Muscle of leg (tissue), 3 donors: ENCODE measurements at regions not wholly inside any gene's neighbourhood (a gene's known extent, or its start where the extent isn't known, plus 50 kb on each side); places are given as distances from the start of the nearest gene placed in this dataset.
A peak's percentile ranks its signal among the peaks of the same experiment; 100 is the strongest.

Source experiments
- DNase-seq: peaks from one replicate; pipeline ENCODE4 v3.0.0; 2013
- H3K27ac ChIP-seq: one replicate; pipeline ENCODE4 v1.5.1; 2013; ENCODE audit warnings: mild to moderate bottlenecking, low read length, control low read depth
- H3K27me3 ChIP-seq: one replicate; pipeline ENCODE4 v1.6.1; 2013; ENCODE audit warnings: low read length; ENCODE audit not compliant: control insufficient read depth, insufficient read depth
- H3K36me3 ChIP-seq: one replicate; pipeline ENCODE4 v1.6.1; 2013; ENCODE audit warnings: low read length; ENCODE audit not compliant: control insufficient read depth, insufficient read depth
- H3K4me1 ChIP-seq: one replicate; pipeline ENCODE4 v1.6.1; 2013; ENCODE audit warnings: low read length; ENCODE audit not compliant: control insufficient read depth, insufficient read depth
- H3K4me3 ChIP-seq: one replicate; pipeline ENCODE4 v1.5.1; 2013; ENCODE audit warnings: low read length, control low read depth
- H3K9me3 ChIP-seq: replicated peaks from 2 replicates; pipeline ENCODE4 v1.6.1; 2013; ENCODE audit warnings: low read depth, low read length; ENCODE audit not compliant: control insufficient read depth
- WGBS: methylation state at CpG from one replicate; pipeline ENCODE4 v1.1.5; 2013; ENCODE audit warnings: missing lambda C conversion rate; ENCODE audit not compliant: insufficient coverage; 5-methylcytosine and 5-hydroxymethylcytosine counted together

DNA sequence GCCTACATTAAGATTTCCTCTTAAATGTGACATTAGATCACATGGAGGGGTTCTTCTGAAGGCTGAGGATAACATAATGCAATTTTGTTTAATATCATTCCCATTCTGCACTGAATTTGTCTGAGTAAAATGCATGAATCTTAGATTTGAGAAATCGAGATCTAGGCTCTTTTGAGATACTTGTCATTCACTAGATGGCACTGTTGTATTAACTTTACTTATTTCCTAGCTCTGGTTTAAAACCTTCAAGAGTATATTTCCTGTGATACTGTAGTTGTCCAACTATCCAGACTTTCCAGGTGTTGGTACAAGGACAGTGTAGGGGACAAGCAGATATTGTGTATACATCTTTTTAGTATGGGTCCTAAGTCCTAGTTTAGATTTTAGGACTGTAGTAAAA, 91.7 kb upstream of the SEL1L start:
- H3K36me3 ChIP-seq: no peaks in the 10 kb centered on the region
- H3K4me3 ChIP-seq: no peak overlapping the region
- DNase-seq: peak; percentile 71
- H3K27ac ChIP-seq: no peak overlapping the region
- no peaks in the 10 kb centered on the region for H3K27me3 ChIP-seq
- no peaks in the 10 kb centered on the region for H3K4me1 ChIP-seq
- WGBS: no CpG with 5 or more reads among the region's 1 CpG
- H3K9me3 ChIP-seq: no peaks in the 10 kb centered on the region

- Histone ChIP-seq H3K36me3 (no peaks in the 10 kb centered on the region), H3K4me3 (no peak overlapping the region), H3K4me1 (no peaks in the 10 kb centered on the region), H3K9me3 (no peaks in the 10 kb centered on the region), H3K27me3 (no peaks in the 10 kb centered on the region), H3K27ac (no peak overlapping the region)
- DNase-seq: no peak
These were observed 98.5 kb upstream of the SEL1L start for GRCh38 chr14:81632157-81632556.

DNA sequence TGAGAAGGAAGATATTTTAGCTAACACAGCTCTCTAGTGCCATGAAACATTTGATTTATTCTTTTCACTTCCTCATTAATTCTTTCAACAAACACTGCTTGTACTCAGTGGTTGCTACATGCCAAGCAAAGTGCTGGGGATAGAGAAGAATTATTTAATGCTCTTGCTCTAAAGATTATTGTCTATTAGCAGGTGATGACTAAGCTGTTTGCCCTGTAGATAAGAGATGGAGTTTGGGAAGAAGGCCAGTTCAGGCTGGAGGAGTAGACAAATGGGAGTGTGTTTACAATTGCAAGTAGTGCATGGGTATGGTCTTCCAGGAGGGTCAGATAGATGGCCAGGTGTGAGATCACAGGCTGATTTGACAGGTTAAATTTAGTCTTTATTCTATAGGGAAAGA, 99.8 kb upstream of the SEL1L start:
- Histone ChIP-seq H3K9me3 (no peaks in the 10 kb centered on the region), H3K27ac (no peak overlapping the region), H3K36me3 (no peaks in the 10 kb centered on the region), H3K4me1 (no peaks in the 10 kb centered on the region), H3K4me3 (no peak overlapping the region), H3K27me3 (no peaks in the 10 kb centered on the region)
- no peak for DNase-seq

- Histone ChIP-seq H3K36me3 (no peaks in the 10 kb centered on the region), H3K4me3 (no peak overlapping the region), H3K9me3 (no peaks in the 10 kb centered on the region), H3K27me3 (no peaks in the 10 kb centered on the region), H3K27ac (no peak overlapping the region), H3K4me1 (no peaks in the 10 kb centered on the region)
- WGBS: 60% methylated on average over 1 of the region's 1 CpG
- no peak for DNase-seq
These were observed 104.0 kb upstream of the SEL1L start for GRCh38 chr14:81637639-81638038.

GRCh38 chr14:81638656-81639280, 105.1 kb upstream of the SEL1L start:
- H3K4me1 ChIP-seq: no peaks in the 10 kb centered on the region
- no peak overlapping the region for H3K27ac ChIP-seq
- no peaks in the 10 kb centered on the region for H3K36me3 ChIP-seq
- H3K9me3 ChIP-seq: no peaks in the 10 kb centered on the region
- WGBS: no CpG with 5 or more reads among the region's 3 CpGs
- DNase-seq: no peak
- H3K4me3 ChIP-seq: no peak overlapping the region
- no peaks in the 10 kb centered on the region for H3K27me3 ChIP-seq

GRCh38 chr14:81653626-81654025, 120.0 kb upstream of the SEL1L start:
- H3K27me3 ChIP-seq: no peaks in the 10 kb centered on the region
- H3K27ac ChIP-seq: no peak overlapping the region
- H3K4me1 ChIP-seq: peaks cover 2% of the 10 kb centered on the region
- H3K36me3 ChIP-seq: no peaks in the 10 kb centered on the region
- H3K4me3 ChIP-seq: no peak overlapping the region
- WGBS: 82% methylated on average over 1 of the region's 2 CpGs
- H3K9me3 ChIP-seq: no peaks in the 10 kb centered on the region
- no peak for DNase-seq

GRCh38 chr14:81655423-81656314, 122.0 kb upstream of the SEL1L start:
- peak; percentile 87 for DNase-seq
- Histone ChIP-seq H3K27me3 (no peaks in the 10 kb centered on the region), H3K27ac (no peak overlapping the region), H3K9me3 (no peaks in the 10 kb centered on the region), H3K36me3 (no peaks in the 10 kb centered on the region), H3K4me1 (peaks cover 2% of the 10 kb centered on the region), H3K4me3 (no peak overlapping the region)
- 62% methylated on average over 4 of the region's 6 CpGs for WGBS

GRCh38 chr14:81656811-81657210, 123.2 kb upstream of the SEL1L start:
- no peaks in the 10 kb centered on the region for H3K9me3 ChIP-seq
- no CpG with 5 or more reads among the region's 4 CpGs for WGBS
- no peaks in the 10 kb centered on the region for H3K27me3 ChIP-seq
- H3K27ac ChIP-seq: no peak overlapping the region
- H3K36me3 ChIP-seq: no peaks in the 10 kb centered on the region
- peaks cover 2% of the 10 kb centered on the region for H3K4me1 ChIP-seq
- peak; percentile 20 for DNase-seq
- no peak overlapping the region for H3K4me3 ChIP-seq

GRCh38 chr14:81662066-81662465, 128.4 kb upstream of the SEL1L start:
- Histone ChIP-seq H3K4me3 (no peak overlapping the region), H3K27me3 (no peaks in the 10 kb centered on the region), H3K36me3 (no peaks in the 10 kb centered on the region), H3K4me1 (no peaks in the 10 kb centered on the region), H3K9me3 (no peaks in the 10 kb centered on the region), H3K27ac (no peak overlapping the region)
- 77% methylated on average over 5 of the region's 5 CpGs for WGBS
- DNase-seq: no peak

GRCh38 chr14:81662570-81663197, 129.0 kb upstream of the SEL1L start:
- Histone ChIP-seq H3K27ac (no peak overlapping the region), H3K27me3 (no peaks in the 10 kb centered on the region), H3K36me3 (no peaks in the 10 kb centered on the region), H3K4me3 (no peak overlapping the region), H3K9me3 (no peaks in the 10 kb centered on the region), H3K4me1 (no peaks in the 10 kb centered on the region)
- no peak for DNase-seq
- no CpG with 5 or more reads among the region's 2 CpGs for WGBS
